NB4 (cell line): ENCODE measurements at regions not wholly inside any gene's neighbourhood (a gene's known extent, or its start where the extent isn't known, plus 50 kb on each side); places are given as distances from the start of the nearest gene placed in this dataset.

Experiments
- DNase-seq: peaks from one replicate; pipeline ENCODE4 v3.0.0; 2010; ENCODE audit warnings: low read depth
- H3K4me3 ChIP-seq: one replicate; pipeline ENCODE4 v1.5.1; 2011; ENCODE audit warnings: mild to moderate bottlenecking, low read depth, low read length, moderate library complexity
- CTCF ChIP-seq: IDR thresholded peaks from one replicate; pipeline ENCODE4 v1.5.1; 2012; ENCODE audit warnings: low read depth, low read length
- MAX ChIP-seq: IDR thresholded peaks from 2 replicates; pipeline ENCODE4 v1.6.1; 2011; ENCODE audit warnings: low read depth, low read length
- MYC ChIP-seq: IDR thresholded peaks from 2 replicates; pipeline ENCODE4 v1.6.1; 2011; ENCODE audit warnings: low read depth, low read length
- POLR2A ChIP-seq: IDR thresholded peaks from 2 replicates; pipeline ENCODE4 v1.6.1; 2011; ENCODE audit warnings: mild to moderate bottlenecking; ENCODE audit not compliant: insufficient read length; ENCODE audit errors: extremely low read depth

- no peak overlapping the region for H3K4me3 ChIP-seq
- TF ChIP-seq CTCF (no peak), POLR2A (no peak), MAX (no peak), MYC (no peak)
- DNase-seq = no peak
Observed at GRCh38 chr4:127036296-127036695, 596.5 kb upstream of the INTU start.

GRCh38 chr4:127045861-127046260 is 586.9 kb upstream of the INTU start:
- H3K4me3 ChIP-seq = no peak overlapping the region
- TF ChIP-seq MYC (no peak), MAX (no peak), POLR2A (no peak), CTCF (no peak)
- no peak for DNase-seq

GRCh38 chr4:127047930-127048329 is 584.8 kb upstream of the INTU start:
- DNase-seq = no peak
- no peak overlapping the region for H3K4me3 ChIP-seq
- TF ChIP-seq POLR2A = no peak

- TF ChIP-seq POLR2A (no peak), MAX (no peak), MYC (no peak), CTCF (no peak)
- no peak overlapping the region for H3K4me3 ChIP-seq
- no peak for DNase-seq
Observed at GRCh38 chr4:127048376-127049044, 584.2 kb upstream of the INTU start.

GRCh38 chr4:127049526-127049925 is 583.2 kb upstream of the INTU start:
- no peak overlapping the region for H3K4me3 ChIP-seq
- TF ChIP-seq CTCF = no peak
- TF ChIP-seq MAX = no peak
- no peak for TF ChIP-seq POLR2A
- no peak for TF ChIP-seq MYC
- DNase-seq = no peak

GRCh38 chr4:127052742-127053141 is 580.0 kb upstream of the INTU start:
- no peak overlapping the region for H3K4me3 ChIP-seq
- DNase-seq = no peak
- TF ChIP-seq POLR2A (no peak), MAX (no peak), CTCF (no peak), MYC (no peak)
